G401 (cell line): ENCODE measurements at regions not wholly inside any gene's neighbourhood (a gene's known extent, or its start where the extent isn't known, plus 50 kb on each side); places are given as distances from the start of the nearest gene placed in this dataset.

Experiments used
- DNase-seq: peaks from one replicate; pipeline ENCODE4 v3.0.0-alpha.2; 2015; ENCODE audit warnings: low spot score
- in situ Hi-C: cut with HindIII; loops from 2 replicates; pipeline ENCODE4 v1.10.0; 2016; ENCODE audit warnings: low sequenced_read_pairs, mixed read lengths

- in situ Hi-C loops, result no loop called here
- DNase-seq, result no peak
Measured at GRCh38 chr1:242582669-242583068, 58.2 kb upstream of the PLD5 start.

DNA sequence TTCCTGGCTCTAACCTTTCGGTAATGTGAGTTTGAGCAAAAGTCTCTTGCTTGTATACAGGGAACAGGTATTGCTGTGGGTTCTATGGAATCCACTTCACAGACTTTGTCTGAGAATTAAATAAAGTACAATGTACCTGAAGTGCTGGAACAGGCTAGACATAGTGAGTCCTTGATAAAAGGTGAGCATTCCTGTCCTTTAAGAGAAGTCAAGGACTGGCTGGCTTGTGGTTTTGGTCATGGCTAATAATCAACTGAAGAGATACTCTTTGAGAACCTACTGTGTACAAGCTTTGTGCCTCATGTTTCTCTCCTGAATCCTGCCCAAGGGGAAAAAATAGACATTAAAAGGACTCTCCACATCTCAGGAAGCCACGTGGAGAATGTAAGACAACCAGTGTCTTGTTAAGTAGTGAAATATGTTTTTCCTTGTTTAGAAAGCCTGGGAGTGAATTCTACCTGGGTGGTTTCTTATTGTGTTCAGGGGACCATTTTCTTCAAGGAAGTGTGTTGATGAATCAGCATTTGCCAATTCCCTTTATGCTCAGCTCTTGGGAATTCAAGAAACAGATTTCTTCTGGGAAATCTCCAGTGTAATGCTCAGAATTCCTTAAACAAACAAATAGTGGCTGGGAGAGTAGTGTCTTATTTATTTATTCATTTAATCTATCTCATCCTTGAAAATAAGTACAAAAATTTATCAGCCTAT, 55.2 kb upstream of the PLD5 start:
- in situ Hi-C loops, result no loop called here

More for the DNA sequence above, 55.2 kb upstream of the PLD5 start:
- DNase-seq, result no peak
